Heart left ventricle (tissue), 13 donors: ENCODE measurements at regions not wholly inside any gene's neighbourhood (a gene's known extent, or its start where the extent isn't known, plus 50 kb on each side); places are given as distances from the start of the nearest gene placed in this dataset.

Experiments used
- CTCF ChIP-seq, 12 donors: fragments of 200-600 bp; sonication (generic) in 4 of 12; IDR thresholded peaks; one replicate each; pipeline versions ENCODE4 v1.5.0 to v1.8.0; 2018 to 2022; ENCODE audit warnings: antibody characterized with exemption in 12 of 12, mild to moderate bottlenecking in 5 of 12
- POLR2A ChIP-seq, 2 donors: fragments of 450-650 bp; IDR thresholded peaks; one replicate each; pipeline ENCODE4 v1.6.1; 2017; ENCODE audit warnings: antibody characterized with exemption in 2 of 2, mild to moderate bottlenecking in 2 of 2, moderate library complexity in 2 of 2
- donor health status: ischemic (EF 13 %, LVEDD 7.1; RV severe dilation, severe dysfunction).
- donor health status: DM: no; HTN: yes; CAD: no.
- donor health status: DM: no; HTN: no; CAD: no.
- donor health status: ischemic (EF 25% LVEDD 6.9; RV normal size, moderate dysfunction).
- donor health status: ischemic (EF 25% LVEDD 5.7; RV mildly dilated, moderate dysfunction).
- donor health status: ischemic (EF 35%, LVEDD 5.7; RV mildly dilated, moderate dysfunction).
- donor health status: nonischemic (EF 11% LVEDD 7.7; RV severe dilation, severe dysfunction).
- donor health status: DM: yes; HTN: yes; CAD: no.
- donor health status: PGD.
- donor health status: ischemic (EF 29% LVEDD 5.4; RV normal size, mild dysfunction).
- donor health status: nonischemic (EF 23%, LVEDD 6.1; RV moderate dilation, normal function).

DNA sequence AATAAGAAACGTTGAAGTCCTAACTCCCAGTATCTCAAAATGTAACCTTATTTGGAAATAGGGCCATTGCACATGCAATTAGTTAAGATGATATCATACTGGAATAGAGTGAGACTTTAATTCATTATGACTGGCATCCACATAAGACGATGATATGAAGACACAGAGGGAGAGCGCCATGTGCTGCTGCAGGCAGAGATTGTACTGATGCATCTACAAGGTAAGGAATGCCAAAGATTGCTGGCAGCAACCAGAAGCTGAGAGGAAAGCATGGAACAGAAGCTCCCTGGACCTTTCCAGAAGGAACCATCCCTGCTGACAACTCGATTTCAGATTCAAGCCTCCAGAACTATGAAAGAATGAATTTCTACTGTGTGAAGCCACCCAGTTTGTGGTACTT, 697.0 kb upstream of the INTU start:
- TF ChIP-seq CTCF (IDR thresholded peaks at IDR 0.05) (no peak), POLR2A (IDR thresholded peaks at IDR 0.05) (no peak)
